IMR-90 (cell line): ENCODE measurements at regions not wholly inside any gene's neighbourhood (a gene's known extent, or its start where the extent isn't known, plus 50 kb on each side); places are given as distances from the start of the nearest gene placed in this dataset.

ENCODE experiments used
- ATAC-seq: fragments of 200-7000 bp; cut with Tn5 transposase; 2 replicates; pipeline ENCODE4 v1.9.1; 2020; ENCODE audit warnings: low read depth, mild to moderate bottlenecking, moderate library complexity
- BruUV-seq: library from RNA; stranded (reverse); fragments of 400-500 nt; replicated peaks from 2 replicates; lab custom pipeline; 2021; lab: Mats Ljungman, UMichigan
- CTCF ChIA-PET: fragments of 300-600 bp; formaldehyde crosslinking; extraction: SDS; loops from one replicate; lab custom pipeline; 2021; ENCODE audit warnings: antibody characterized with exemption; lab: Yijun Ruan, JAX
- POLR2A ChIA-PET: fragments of 300-600 bp; sonication (Branson Sonifier 250); formaldehyde crosslinking; loops from one replicate; lab custom pipeline; 2022; ENCODE audit warnings: antibody characterized with exemption; ENCODE audit not compliant: unreplicated experiment; lab: Charles Lee
- DNase-seq: peaks from one replicate; pipeline ENCODE4 v3.0.0; 2013
- H2AFZ ChIP-seq: replicated peaks from 2 replicates; pipeline ENCODE3; 2013; ENCODE audit warnings: low read length, mild to moderate bottlenecking; ENCODE audit not compliant: poor library complexity
- H2AK5ac ChIP-seq: 2 replicates; pipeline ENCODE4 v1.6.1; 2013; ENCODE audit warnings: low read depth, low read length, inconsistent platforms
- H2AK9ac ChIP-seq: replicated peaks from 2 replicates; pipeline ENCODE3; 2013; ENCODE audit warnings: mild to moderate bottlenecking, low read depth, low read length, moderate library complexity; ENCODE audit not compliant: poor library complexity
- H2BK120ac ChIP-seq: 2 replicates; pipeline ENCODE4 v1.6.1; 2013; ENCODE audit warnings: low read depth, low read length, inconsistent platforms
- H2BK15ac ChIP-seq: 3 replicates; pipeline ENCODE4 v1.6.1; 2013; ENCODE audit warnings: low read depth, low read length, inconsistent platforms
- H2BK20ac ChIP-seq: 2 replicates; pipeline ENCODE4 v1.6.1; 2013; ENCODE audit warnings: low read depth, mild to moderate bottlenecking, inconsistent platforms, low read length, moderate library complexity
- H2BK5ac ChIP-seq: 2 replicates; pipeline ENCODE4 v1.6.1; 2013; ENCODE audit warnings: mild to moderate bottlenecking, low read depth, low read length, inconsistent platforms; ENCODE audit not compliant: poor library complexity, severe bottlenecking
- H3K14ac ChIP-seq: replicated peaks from 2 replicates; pipeline ENCODE4 v1.6.1; 2013; ENCODE audit warnings: low read depth, low read length, inconsistent platforms
- H3K18ac ChIP-seq: 2 replicates; pipeline ENCODE4 v1.6.1; 2013; ENCODE audit warnings: low read depth, low read length, control low read depth
- H3K23ac ChIP-seq: 2 replicates; pipeline ENCODE4 v1.6.1; 2013; ENCODE audit warnings: low read depth, low read length, inconsistent platforms
- H3K27ac ChIP-seq: 2 replicates; pipeline ENCODE4 v1.5.1; 2013; ENCODE audit warnings: mild to moderate bottlenecking, control low read depth, low read length; ENCODE audit not compliant: insufficient read depth
- H3K27me3 ChIP-seq: 2 replicates; pipeline ENCODE4 v1.6.1; 2013; ENCODE audit warnings: low read length; ENCODE audit not compliant: control insufficient read depth, insufficient read depth
- H3K36me3 ChIP-seq: 2 replicates; pipeline ENCODE4 v1.6.1; 2013; ENCODE audit warnings: low read length, mixed read lengths; ENCODE audit not compliant: control insufficient read depth, insufficient read depth
- H3K4ac ChIP-seq: 2 replicates; pipeline ENCODE4 v1.6.1; 2013; ENCODE audit warnings: low read depth, low read length, inconsistent platforms
- H3K4me1 ChIP-seq: 2 replicates; pipeline ENCODE4 v1.6.1; 2013; ENCODE audit warnings: low read length, mixed read lengths; ENCODE audit not compliant: control insufficient read depth, insufficient read depth
- H3K4me2 ChIP-seq: 2 replicates; pipeline ENCODE4 v1.6.1; 2013; ENCODE audit warnings: low read depth, mild to moderate bottlenecking, control low read depth, low read length, moderate library complexity
- H3K4me3 ChIP-seq: 2 replicates; pipeline ENCODE4 v1.5.1; 2013; ENCODE audit warnings: low read depth, mild to moderate bottlenecking, control low read depth, low read length, moderate library complexity; ENCODE audit not compliant: insufficient read depth
- H3K56ac ChIP-seq: 2 replicates; pipeline ENCODE4 v1.6.1; 2013; ENCODE audit warnings: low read length, inconsistent platforms; ENCODE audit not compliant: insufficient read depth; ENCODE audit errors: extremely low read depth
- H3K79me1 ChIP-seq, 2 experiments: 2 replicates each; pipeline ENCODE4 v1.6.1; 2013; ENCODE audit warnings: low read length in 2 of 2, inconsistent platforms in 1 of 2, low read depth in 1 of 2
- H3K9ac ChIP-seq: 2 replicates; pipeline ENCODE4 v1.6.1; 2013; ENCODE audit warnings: low read depth, low read length, control low read depth
- H3K9me1 ChIP-seq: 2 replicates; pipeline ENCODE4 v1.6.1; 2013; ENCODE audit warnings: low read length, inconsistent platforms; ENCODE audit not compliant: insufficient read depth
- H3K9me3 ChIP-seq: 2 replicates; pipeline ENCODE4 v1.6.1; 2013; ENCODE audit warnings: low read length; ENCODE audit not compliant: control insufficient read depth, insufficient read depth
- H4K20me1 ChIP-seq: 2 replicates; pipeline ENCODE4 v1.6.1; 2013; ENCODE audit warnings: low read length, inconsistent platforms; ENCODE audit not compliant: insufficient read depth
- H4K5ac ChIP-seq: 2 replicates; pipeline ENCODE4 v1.6.1; 2013; ENCODE audit warnings: mild to moderate bottlenecking, low read depth, low read length, control low read depth
- H4K8ac ChIP-seq, 2 experiments: 2 replicates each; pipeline ENCODE4 v1.6.1; 2013; ENCODE audit warnings: low read depth in 2 of 2, low read length in 2 of 2, control low read depth in 1 of 2, inconsistent platforms in 1 of 2
- H4K91ac ChIP-seq: 2 replicates; pipeline ENCODE4 v1.6.1; 2013; ENCODE audit warnings: low read depth, low read length, inconsistent platforms; ENCODE audit not compliant: insufficient read depth
- BHLHE40 ChIP-seq: fragments of 150-350 bp; IDR thresholded peaks from 2 replicates; pipeline ENCODE4 v1.6.1; 2016; ENCODE audit warnings: mild to moderate bottlenecking, low read depth, low read length
- CHD1 ChIP-seq: IDR thresholded peaks from 2 replicates; pipeline ENCODE4 v1.6.1; 2012; ENCODE audit warnings: low read depth, low read length, improper control_type of control experiment
- WGBS, 2 experiments: methylation state at CpG; one replicate each; pipeline versions ENCODE4 v1.1.5 to v1.1.7; 2013; ENCODE audit warnings: missing lambda C conversion rate in 2 of 2; ENCODE audit not compliant: insufficient read length in 1 of 2; ENCODE audit errors: extremely low coverage in 2 of 2; 5-methylcytosine and 5-hydroxymethylcytosine counted together
- dilution Hi-C: fragments of 300-500 bp; cut with HindIII; formaldehyde crosslinking; loops from one replicate; pipeline ENCODE4 v1.14.3; 2018; ENCODE audit warnings: low sequenced_read_pairs; ENCODE audit not compliant: unreplicated experiment
- in situ Hi-C: fragments of 300-500 bp; cut with MboI; formaldehyde crosslinking; loops from 3 replicates; pipeline ENCODE4 v1.14.3; 2019; ENCODE audit warnings: low sequenced_read_pairs, inconsistent platforms, mixed read lengths
- intact Hi-C: fragments of 100-400 bp; cut with micrococcal nuclease; formaldehyde crosslinking; loops from 2 replicates; pipeline ENCODE4 v1.10.0; 2022
- TF ChIP-seq, protein P1 (sequence below): conservative IDR thresholded peaks from 2 replicates; pipeline ENCODE4 v1.5.1; 2012; ENCODE audit warnings: mild to moderate bottlenecking, low read depth, low read length, improper control_type of control experiment
- TF ChIP-seq, protein P2 (sequence below): fragments of 150-350 bp; IDR thresholded peaks from 2 replicates; pipeline ENCODE4 v1.6.1; 2017; ENCODE audit warnings: mild to moderate bottlenecking, antibody characterized with exemption, low read length, low read depth

DNA sequence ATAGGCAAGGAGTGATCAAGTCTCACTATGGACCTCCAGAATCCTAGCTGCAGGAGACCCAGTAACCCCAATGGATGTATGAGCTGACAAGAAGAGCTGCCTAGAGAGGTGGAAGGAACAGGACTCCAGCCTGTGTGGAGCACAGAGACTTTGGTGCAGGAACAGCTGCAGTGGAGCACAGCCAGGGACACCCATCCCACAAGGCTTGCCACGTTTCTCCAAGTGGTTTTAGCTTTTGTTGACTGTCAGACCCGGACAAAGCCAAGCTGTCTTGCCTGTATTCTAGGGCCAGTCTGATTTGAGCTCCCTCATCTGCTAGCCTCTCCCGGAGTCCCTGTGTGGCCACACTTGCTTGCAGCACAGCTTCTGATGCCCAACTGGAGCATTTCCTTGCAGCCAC lies 224.7 kb downstream of the CHRM2 start:
- DNase-seq (no peak), ATAC-seq (no peak)
- Histone ChIP-seq H4K20me1 (no peaks in the 10 kb centered on the region), H3K18ac (no peak overlapping the region), H3K4ac (peak overlapping the region; percentile 43; the same call in 1 of the 2 replicates), H2AFZ (no peak overlapping the region), H3K79me1 (no peaks in the 10 kb centered on the region; a peak in 1 of 4 replicates), H2BK120ac (no peak overlapping the region; the same call in 1 of the 2 replicates), H2BK5ac (no peak overlapping the region), H2AK5ac (no peak overlapping the region; the same call in 1 of the 2 replicates), H3K27ac (no peak overlapping the region), H3K9me3 (peaks cover 5% of the 10 kb centered on the region), H2BK20ac (0 out of 2 replicates have a peak overlapping the region, but pooled peaks have one; percentile 34), H2BK15ac (no peak overlapping the region), H3K9me1 (no peaks in the 10 kb centered on the region), H3K4me1 (no peaks in the 10 kb centered on the region), H3K4me2 (no peak overlapping the region), H4K5ac (no peak overlapping the region), H3K56ac (no peak overlapping the region), H2AK9ac (no peak overlapping the region), H3K14ac (no peak overlapping the region), H4K8ac (0 out of 4 replicates have a peak overlapping the region, but pooled peaks of 1 of the 2 experiments have one; percentile 47), H3K27me3 (no peaks in the 10 kb centered on the region), H3K9ac (no peak overlapping the region), H3K23ac (no peak overlapping the region), H3K4me3 (no peak overlapping the region), H3K36me3 (no peaks in the 10 kb centered on the region), H4K91ac (no peak overlapping the region)
- intact Hi-C loops (no loop called here), dilution Hi-C loops (no loop called here), in situ Hi-C loops (no loop called here)
- ChIA-PET CTCF (no interaction called here), POLR2A (no interaction called here)
- TF ChIP-seq CHD1 (no peak), BHLHE40 (no peak)
- TF ChIP-seq, protein P1, sequence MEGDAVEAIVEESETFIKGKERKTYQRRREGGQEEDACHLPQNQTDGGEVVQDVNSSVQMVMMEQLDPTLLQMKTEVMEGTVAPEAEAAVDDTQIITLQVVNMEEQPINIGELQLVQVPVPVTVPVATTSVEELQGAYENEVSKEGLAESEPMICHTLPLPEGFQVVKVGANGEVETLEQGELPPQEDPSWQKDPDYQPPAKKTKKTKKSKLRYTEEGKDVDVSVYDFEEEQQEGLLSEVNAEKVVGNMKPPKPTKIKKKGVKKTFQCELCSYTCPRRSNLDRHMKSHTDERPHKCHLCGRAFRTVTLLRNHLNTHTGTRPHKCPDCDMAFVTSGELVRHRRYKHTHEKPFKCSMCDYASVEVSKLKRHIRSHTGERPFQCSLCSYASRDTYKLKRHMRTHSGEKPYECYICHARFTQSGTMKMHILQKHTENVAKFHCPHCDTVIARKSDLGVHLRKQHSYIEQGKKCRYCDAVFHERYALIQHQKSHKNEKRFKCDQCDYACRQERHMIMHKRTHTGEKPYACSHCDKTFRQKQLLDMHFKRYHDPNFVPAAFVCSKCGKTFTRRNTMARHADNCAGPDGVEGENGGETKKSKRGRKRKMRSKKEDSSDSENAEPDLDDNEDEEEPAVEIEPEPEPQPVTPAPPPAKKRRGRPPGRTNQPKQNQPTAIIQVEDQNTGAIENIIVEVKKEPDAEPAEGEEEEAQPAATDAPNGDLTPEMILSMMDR: no peak
- TF ChIP-seq, protein P2, sequence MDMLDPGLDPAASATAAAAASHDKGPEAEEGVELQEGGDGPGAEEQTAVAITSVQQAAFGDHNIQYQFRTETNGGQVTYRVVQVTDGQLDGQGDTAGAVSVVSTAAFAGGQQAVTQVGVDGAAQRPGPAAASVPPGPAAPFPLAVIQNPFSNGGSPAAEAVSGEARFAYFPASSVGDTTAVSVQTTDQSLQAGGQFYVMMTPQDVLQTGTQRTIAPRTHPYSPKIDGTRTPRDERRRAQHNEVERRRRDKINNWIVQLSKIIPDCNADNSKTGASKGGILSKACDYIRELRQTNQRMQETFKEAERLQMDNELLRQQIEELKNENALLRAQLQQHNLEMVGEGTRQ: no peak
- 77% methylated on average over 3 of the region's 3 CpGs; no CpG with 5 or more reads in 1 of the 2 experiments for WGBS, 2 experiments
- BruUV-seq: no TSS peak
